CD14-positive monocyte (primary cell): ENCODE measurements at regions not wholly inside any gene's neighbourhood (a gene's known extent, or its start where the extent isn't known, plus 50 kb on each side); places are given as distances from the start of the nearest gene placed in this dataset.

ENCODE experiments used
- DNase-seq, 3 donors: peaks; one replicate each; pipeline ENCODE4 v3.0.0-alpha.2; 2011 to 2022
- H2AFZ ChIP-seq: 2 replicates; pipeline ENCODE4 v1.6.0; 2012; ENCODE audit warnings: mild to moderate bottlenecking, low read depth, low read length, inconsistent platforms; ENCODE audit not compliant: insufficient read depth, poor library complexity, severe bottlenecking
- H3K27ac ChIP-seq, 2 donors: 1 replicate in 1 of 2; 2 replicates in 1 of 2; pipeline ENCODE4 v1.5.1; 2012 to 2013; ENCODE audit warnings: low read length in 2 of 2, control low read depth in 1 of 2, inconsistent platforms in 1 of 2, low read depth in 1 of 2, mild to moderate bottlenecking in 1 of 2
- H3K27me3 ChIP-seq, 2 donors: one replicate each; pipeline versions ENCODE4 v1.6.0 to v1.6.1; 2011 to 2013; ENCODE audit warnings: low read length in 2 of 2; ENCODE audit not compliant: control insufficient read depth in 2 of 2, insufficient read depth in 2 of 2
- H3K36me3 ChIP-seq, 2 donors: replicated peaks in 1 of 2; 1 replicate in 1 of 2; 2 replicates in 1 of 2; pipeline versions ENCODE4 v1.5.1 to v1.6.1; 2012 to 2013; ENCODE audit warnings: low read length in 2 of 2, control low read depth in 1 of 2, inconsistent platforms in 1 of 2, mild to moderate bottlenecking in 1 of 2; ENCODE audit not compliant: insufficient read depth in 2 of 2, control insufficient read depth in 1 of 2
- H3K4me1 ChIP-seq, 2 donors: 1 replicate in 1 of 2; 2 replicates in 1 of 2; pipeline versions ENCODE4 v1.5.1 to v1.6.1; 2012 to 2013; ENCODE audit warnings: low read length in 2 of 2, control low read depth in 1 of 2, inconsistent platforms in 1 of 2, mild to moderate bottlenecking in 1 of 2, moderate library complexity in 1 of 2; ENCODE audit not compliant: insufficient read depth in 2 of 2, control insufficient read depth in 1 of 2
- H3K4me2 ChIP-seq: replicated peaks from 2 replicates; pipeline ENCODE3; 2012; ENCODE audit warnings: low read length, moderate library complexity, mild to moderate bottlenecking; ENCODE audit not compliant: poor library complexity, severe bottlenecking; ENCODE audit errors: extremely low read depth
- H3K4me3 ChIP-seq, 3 experiments: fragments of 200-600 bp in 1 of 3; sonication (generic) in 1 of 3; replicated peaks in 1 of 3; 1 replicate in 2 of 3; 2 replicates in 1 of 3; pipeline ENCODE4 v1.5.1; 2011 to 2013; ENCODE audit warnings: low read length in 3 of 3, mild to moderate bottlenecking in 3 of 3, control low read depth in 2 of 3, low read depth in 2 of 3, inconsistent platforms in 1 of 3, moderate library complexity in 1 of 3
- H3K79me2 ChIP-seq: 2 replicates; pipeline ENCODE4 v1.6.0; 2012; ENCODE audit warnings: mild to moderate bottlenecking, control low read depth, inconsistent platforms, low read length, moderate library complexity; ENCODE audit not compliant: insufficient read depth
- H3K9ac ChIP-seq: 2 replicates; pipeline ENCODE4 v1.6.0; 2017; ENCODE audit warnings: low read length, mild to moderate bottlenecking; ENCODE audit not compliant: insufficient read depth, poor library complexity, severe bottlenecking
- H3K9me3 ChIP-seq, 2 donors: replicated peaks in 1 of 2; 1 replicate in 1 of 2; 2 replicates in 1 of 2; pipeline versions ENCODE4 v1.5.1 to v1.6.1; 2012 to 2013; ENCODE audit warnings: low read length in 2 of 2, control low read depth in 1 of 2; ENCODE audit not compliant: control insufficient read depth in 1 of 2, insufficient read depth in 1 of 2
- H4K20me1 ChIP-seq: 2 replicates; pipeline ENCODE4 v1.6.0; 2012; ENCODE audit warnings: mild to moderate bottlenecking, low read length, control low read depth, moderate library complexity; ENCODE audit not compliant: insufficient read depth
- H3K27ac Mint-ChIP-seq, 7 donors: one replicate each; pipeline ENCODE4 v1.8.0; 2020; ENCODE audit warnings: mild to moderate bottlenecking in 7 of 7, mixed read lengths in 7 of 7, moderate library complexity in 6 of 7, inconsistent platforms in 2 of 7
- H3K27me3 Mint-ChIP-seq, 3 donors: one replicate each; pipeline ENCODE4 v1.8.0; 2021 to 2022; ENCODE audit warnings: low read depth in 3 of 3, mild to moderate bottlenecking in 3 of 3, mixed read lengths in 3 of 3, moderate library complexity in 3 of 3, inconsistent platforms in 1 of 3
- H3K36me3 Mint-ChIP-seq, 2 donors: one replicate each; pipeline ENCODE4 v1.8.0; 2020; ENCODE audit warnings: mixed read lengths in 2 of 2, inconsistent platforms in 1 of 2, mild to moderate bottlenecking in 1 of 2
- H3K4me1 Mint-ChIP-seq: one replicate; pipeline ENCODE4 v1.8.0; 2020; ENCODE audit warnings: mild to moderate bottlenecking, mixed read lengths
- H3K4me3 Mint-ChIP-seq, 2 donors: one replicate each; pipeline ENCODE4 v1.8.0; 2020; ENCODE audit warnings: mild to moderate bottlenecking in 2 of 2, mixed read lengths in 2 of 2, moderate library complexity in 1 of 2
- H3K9me3 Mint-ChIP-seq, 7 donors: one replicate each; pipeline ENCODE4 v1.8.0; 2020 to 2022; ENCODE audit warnings: mixed read lengths in 7 of 7, mild to moderate bottlenecking in 6 of 7, moderate library complexity in 6 of 7, inconsistent platforms in 2 of 7
- WGBS: methylation state at CpG from one replicate; pipeline ENCODE4 v1.1.5; 2013; ENCODE audit warnings: missing lambda C conversion rate; ENCODE audit not compliant: insufficient coverage; 5-methylcytosine and 5-hydroxymethylcytosine counted together
- intact Hi-C, 2 donors: fragments of 100-400 bp; cut with micrococcal nuclease; formaldehyde crosslinking; loops; one replicate each; pipeline versions ENCODE4 v1.15.0 to v1.15.1; 2023
- TF ChIP-seq, protein P1 (sequence below): fragments of 200-600 bp; IDR thresholded peaks from one replicate; pipeline ENCODE4 v1.8.0; 2022; ENCODE audit warnings: antibody characterized with exemption, mild to moderate bottlenecking

DNA sequence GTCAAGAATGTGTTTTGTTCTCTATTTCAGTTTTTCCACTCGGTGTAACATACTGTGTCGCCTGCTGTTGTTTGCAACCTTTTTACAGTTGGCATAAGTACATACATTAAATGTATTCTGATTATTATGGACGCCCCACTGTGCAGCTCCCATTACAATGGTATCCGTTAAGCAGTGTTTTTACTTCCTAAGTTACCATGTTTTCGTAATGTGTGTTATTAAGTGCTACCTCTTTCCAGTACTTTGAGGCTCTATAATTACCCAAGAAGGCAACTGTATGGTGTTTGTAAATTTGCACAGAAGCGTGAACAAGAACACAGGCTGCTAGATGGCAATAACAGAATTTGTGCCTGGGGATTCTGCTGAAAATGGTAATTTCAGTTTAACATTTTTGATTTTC lies 568.0 kb upstream of the MARCKS start:
- Mint-ChIP-seq H3K9me3 (peaks cover 3 to 10% (median 4%) of the 10 kb centered on the region in 7 donors), H3K36me3 (no peaks in the 10 kb centered on the region), H3K27ac (no peak overlapping the region), H3K4me1 (no peaks in the 10 kb centered on the region), H3K4me3 (no peak overlapping the region), H3K27me3 (peaks cover 0 to 2% (median 0%) of the 10 kb centered on the region in 3 donors)
- H3K9me3 ChIP-seq = no peaks in the 10 kb centered on the region
- H3K4me3 ChIP-seq = no peak overlapping the region
- H4K20me1 ChIP-seq = no peaks in the 10 kb centered on the region
- H2AFZ ChIP-seq = no peak overlapping the region
- no peaks in the 10 kb centered on the region for H3K4me1 ChIP-seq
- H3K27ac ChIP-seq = no peak overlapping the region
- H3K79me2 ChIP-seq = no peaks in the 10 kb centered on the region
- intact Hi-C loops = no loop called here
- H3K27me3 ChIP-seq = no peaks in the 10 kb centered on the region
- H3K36me3 ChIP-seq = no peaks in the 10 kb centered on the region
- WGBS = no CpG with 5 or more reads among the region's 6 CpGs
- no peak for DNase-seq
- H3K9ac ChIP-seq = no peak overlapping the region
- no peak overlapping the region for H3K4me2 ChIP-seq
- TF ChIP-seq, protein P1, sequence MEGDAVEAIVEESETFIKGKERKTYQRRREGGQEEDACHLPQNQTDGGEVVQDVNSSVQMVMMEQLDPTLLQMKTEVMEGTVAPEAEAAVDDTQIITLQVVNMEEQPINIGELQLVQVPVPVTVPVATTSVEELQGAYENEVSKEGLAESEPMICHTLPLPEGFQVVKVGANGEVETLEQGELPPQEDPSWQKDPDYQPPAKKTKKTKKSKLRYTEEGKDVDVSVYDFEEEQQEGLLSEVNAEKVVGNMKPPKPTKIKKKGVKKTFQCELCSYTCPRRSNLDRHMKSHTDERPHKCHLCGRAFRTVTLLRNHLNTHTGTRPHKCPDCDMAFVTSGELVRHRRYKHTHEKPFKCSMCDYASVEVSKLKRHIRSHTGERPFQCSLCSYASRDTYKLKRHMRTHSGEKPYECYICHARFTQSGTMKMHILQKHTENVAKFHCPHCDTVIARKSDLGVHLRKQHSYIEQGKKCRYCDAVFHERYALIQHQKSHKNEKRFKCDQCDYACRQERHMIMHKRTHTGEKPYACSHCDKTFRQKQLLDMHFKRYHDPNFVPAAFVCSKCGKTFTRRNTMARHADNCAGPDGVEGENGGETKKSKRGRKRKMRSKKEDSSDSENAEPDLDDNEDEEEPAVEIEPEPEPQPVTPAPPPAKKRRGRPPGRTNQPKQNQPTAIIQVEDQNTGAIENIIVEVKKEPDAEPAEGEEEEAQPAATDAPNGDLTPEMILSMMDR = no peak

DNA sequence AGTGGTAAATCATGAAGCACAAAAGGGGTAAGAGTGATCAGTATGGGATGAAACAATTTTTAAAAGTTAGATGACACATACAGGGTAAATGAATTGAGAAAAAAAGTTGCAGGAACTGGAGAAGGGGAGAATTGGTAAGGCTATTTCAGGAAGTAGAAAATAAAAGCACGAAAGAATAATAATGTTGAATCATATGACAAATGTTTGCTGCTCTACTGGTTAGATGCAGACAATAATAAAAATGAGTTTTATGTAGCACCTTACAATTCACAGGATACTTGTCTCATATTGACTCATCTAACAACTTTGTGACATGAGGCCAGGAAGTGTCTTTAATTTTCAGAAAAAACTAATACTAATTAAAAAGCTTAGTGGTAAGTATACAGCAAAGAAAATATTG lies 566.5 kb upstream of the MARCKS start:
- Histone ChIP-seq H3K9me3 (no peaks in the 10 kb centered on the region), H2AFZ (no peak overlapping the region), H3K4me3 (no peak overlapping the region), H4K20me1 (no peaks in the 10 kb centered on the region), H3K4me1 (no peaks in the 10 kb centered on the region), H3K9ac (no peak overlapping the region), H3K36me3 (no peaks in the 10 kb centered on the region), H3K27me3 (no peaks in the 10 kb centered on the region), H3K27ac (no peak overlapping the region), H3K4me2 (no peak overlapping the region), H3K79me2 (no peaks in the 10 kb centered on the region)
- intact Hi-C loops = no loop called here
- Mint-ChIP-seq H3K27me3 (peaks cover 0 to 2% (median 0%) of the 10 kb centered on the region in 3 donors), H3K36me3 (no peaks in the 10 kb centered on the region), H3K27ac (no peak overlapping the region), H3K4me3 (no peak overlapping the region), H3K9me3 (peaks cover 3 to 10% (median 4%) of the 10 kb centered on the region in 7 donors), H3K4me1 (no peaks in the 10 kb centered on the region)
- DNase-seq = no peak
- no CpG with 5 or more reads among the region's 1 CpG for WGBS
- TF ChIP-seq, protein P1 = no peak
